AML-193 (cell line): ENCODE measurements at regions not wholly inside any gene's neighbourhood (a gene's known extent, or its start where the extent isn't known, plus 50 kb on each side); places are given as distances from the start of the nearest gene placed in this dataset.
"Not testable (repeated sequence)": the region's sequence is repeated elsewhere in the genome, so short reads cannot be mapped to it uniquely, and the experiment has no call there.

ENCODE experiments used
- DNase-seq, 2 experiments: peaks; one replicate each; lab custom pipeline; 2025; lab: John Stamatoyannopoulos, UW

GRCh38 chr7:86592185-86592584 lies 51.5 kb upstream of the GRM3 start:
- no peak for DNase-seq

GRCh38 chr7:86574006-86574405 lies 69.7 kb upstream of the GRM3 start:
- DNase-seq = no peak

DNA sequence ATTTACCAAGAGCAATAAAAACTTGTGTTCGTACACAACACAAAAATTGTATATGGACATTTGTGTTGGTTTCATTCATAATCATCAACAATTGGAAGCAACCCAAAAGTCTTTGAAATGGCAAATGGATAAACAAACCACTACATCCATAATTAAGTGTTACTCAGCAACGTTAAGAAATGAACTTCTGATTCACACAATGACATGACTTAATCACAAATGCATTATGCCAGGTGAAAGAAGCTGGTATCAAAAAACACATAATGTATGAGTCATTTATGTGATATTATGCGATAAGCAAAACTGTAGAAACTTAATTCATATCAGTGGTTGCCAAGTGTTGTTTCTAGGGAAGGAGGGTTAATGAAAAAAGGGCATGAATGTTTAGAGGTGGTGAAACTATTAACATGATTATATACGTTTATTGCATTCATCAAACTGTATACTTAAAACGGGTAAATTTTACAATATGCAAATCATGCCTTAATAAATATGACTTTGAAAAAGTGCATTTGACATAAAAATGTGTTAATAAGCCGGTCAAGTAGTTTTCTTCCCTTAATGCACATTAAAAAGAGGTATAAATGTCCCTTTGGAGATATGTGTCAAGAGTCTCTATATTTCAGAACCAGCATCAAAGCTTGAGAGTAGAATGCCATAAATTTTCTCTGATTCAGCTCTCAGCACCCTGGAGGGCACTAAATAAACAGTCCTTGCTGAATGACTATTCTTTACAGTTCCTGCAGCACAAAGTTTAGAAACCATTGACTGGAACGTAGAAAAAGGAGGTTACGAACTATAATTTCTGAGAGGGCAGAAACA lies 84.8 kb upstream of the GRM3 start:
- DNase-seq = no peak

DNA sequence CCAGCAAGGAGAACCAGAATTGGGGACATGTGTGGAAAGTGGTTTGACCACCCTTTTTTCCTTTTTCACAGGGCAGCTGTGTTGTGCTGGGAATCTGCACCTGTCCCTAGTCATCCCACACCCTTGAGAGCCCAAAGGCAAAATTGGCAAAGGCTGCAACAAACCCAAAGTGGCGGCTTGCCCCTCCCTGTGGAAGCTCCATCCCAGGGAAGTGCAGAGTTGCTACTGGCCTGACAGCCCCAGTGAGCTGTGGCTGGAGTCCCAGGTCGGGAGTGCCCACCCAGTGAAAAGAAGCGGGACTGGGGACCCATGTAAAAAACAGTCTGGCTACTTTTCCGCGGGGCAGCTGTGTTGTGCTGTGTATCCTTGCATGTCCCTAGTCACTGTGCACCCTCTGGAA lies 109.1 kb upstream of the GRM3 start:
- DNase-seq = no peak

- DNase-seq = no peak
Measured at GRCh38 chr7:86504229-86504628, 139.5 kb upstream of the GRM3 start.

DNA sequence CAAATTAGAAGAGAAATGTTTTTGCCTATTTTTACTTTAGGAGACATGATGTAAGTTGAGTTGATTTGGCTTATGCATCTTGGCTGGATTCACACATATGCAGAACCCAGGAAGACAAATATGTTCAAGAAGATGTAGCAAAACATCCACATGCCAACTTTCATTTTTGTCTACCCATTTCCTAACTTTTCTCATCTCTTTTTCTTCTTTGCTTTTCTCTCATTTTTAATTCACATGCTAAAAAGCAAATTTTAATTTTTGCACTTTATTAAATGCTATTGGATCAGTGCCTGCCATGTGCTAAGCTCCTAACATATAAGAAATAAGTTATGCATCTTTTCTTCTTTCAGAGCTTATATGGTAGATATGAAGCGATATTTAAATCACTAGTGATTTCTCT lies 143.7 kb upstream of the GRM3 start:
- DNase-seq = no peak

DNA sequence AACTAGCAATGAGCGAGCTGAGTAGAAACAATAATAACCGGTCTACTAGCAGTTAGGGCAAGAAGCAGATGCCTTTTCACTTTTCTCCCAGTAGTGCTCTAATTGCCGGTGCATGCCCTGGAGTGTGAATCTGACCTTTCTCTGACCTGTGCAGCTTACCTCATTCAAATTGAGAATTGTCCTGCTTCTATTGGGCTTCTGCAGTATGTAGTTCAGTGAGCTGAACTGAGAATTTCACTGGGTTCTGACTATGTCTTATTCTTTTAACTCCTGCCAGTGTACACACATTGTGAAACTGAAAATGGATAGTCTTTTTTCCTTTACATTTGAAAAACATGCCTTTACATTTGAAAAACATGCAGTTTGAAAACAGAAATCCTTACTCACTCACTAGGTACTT lies 157.9 kb upstream of the GRM3 start:
- no peak for DNase-seq

DNA sequence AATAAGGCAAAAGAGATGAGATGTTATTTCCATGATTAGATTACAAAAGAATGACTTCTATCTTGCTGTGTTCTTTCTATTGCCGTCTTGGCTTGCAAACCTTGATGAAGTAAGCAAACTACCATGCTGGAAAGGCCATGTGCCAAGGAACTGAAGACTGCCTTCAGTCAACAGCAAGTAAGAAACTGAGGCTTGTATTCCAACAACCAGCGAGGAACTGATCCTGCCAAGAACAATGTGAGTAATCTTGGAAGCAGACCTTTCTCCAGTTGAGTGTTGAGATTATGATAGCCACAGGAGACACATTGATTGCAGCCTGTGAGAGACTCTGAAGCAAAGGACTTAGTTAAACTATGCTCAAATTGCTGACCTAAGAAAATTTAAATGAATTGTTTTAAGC lies 164.6 kb upstream of the GRM3 start:
- no peak for DNase-seq

DNA sequence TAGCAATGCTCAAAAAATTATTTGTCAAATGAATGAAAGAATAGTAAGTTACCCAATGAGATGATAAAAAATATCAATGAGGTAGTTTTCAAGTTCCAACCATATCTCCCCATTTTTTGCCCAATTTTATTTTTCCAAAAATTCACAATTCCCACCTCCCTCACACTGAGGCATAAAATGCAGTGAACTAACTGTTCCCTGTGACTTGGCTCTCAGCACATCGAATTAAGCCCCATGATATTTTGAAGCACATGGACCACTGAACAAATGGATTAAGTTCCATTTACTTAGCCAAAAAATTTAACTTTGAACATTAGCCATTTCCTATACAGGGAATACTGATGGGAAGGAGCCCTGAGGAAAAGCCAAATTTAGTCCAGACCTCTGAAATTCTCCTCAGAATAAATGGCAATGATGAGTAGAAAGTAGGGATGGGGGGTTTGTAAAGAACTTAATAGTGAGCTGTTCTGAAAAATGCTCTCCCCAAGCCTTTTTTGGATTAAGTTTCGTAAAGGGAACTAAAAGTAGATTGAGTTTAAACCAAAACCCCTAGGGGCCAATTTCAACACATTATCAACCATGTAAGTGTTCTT lies 166.3 kb upstream of the GRM3 start:
- DNase-seq = no peak

DNA sequence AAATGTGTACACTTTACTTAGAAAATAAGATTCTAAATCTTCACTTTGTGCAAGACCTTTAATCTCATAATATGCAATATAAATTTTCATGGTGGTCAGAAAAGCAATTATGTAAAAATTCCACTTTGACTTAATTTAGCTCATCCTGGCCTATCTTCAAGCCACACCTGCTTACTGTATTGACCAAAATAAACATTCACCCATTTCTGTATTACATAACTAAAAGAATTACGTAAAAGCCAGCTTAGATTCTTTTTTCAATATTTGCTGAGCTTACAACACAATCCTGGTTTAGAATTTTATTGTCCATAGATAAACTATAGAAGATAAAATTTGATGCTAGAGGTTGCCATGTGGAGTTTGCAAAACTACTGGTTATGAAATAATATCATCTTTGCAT lies 172.9 kb upstream of the GRM3 start:
- no peak for DNase-seq

DNA sequence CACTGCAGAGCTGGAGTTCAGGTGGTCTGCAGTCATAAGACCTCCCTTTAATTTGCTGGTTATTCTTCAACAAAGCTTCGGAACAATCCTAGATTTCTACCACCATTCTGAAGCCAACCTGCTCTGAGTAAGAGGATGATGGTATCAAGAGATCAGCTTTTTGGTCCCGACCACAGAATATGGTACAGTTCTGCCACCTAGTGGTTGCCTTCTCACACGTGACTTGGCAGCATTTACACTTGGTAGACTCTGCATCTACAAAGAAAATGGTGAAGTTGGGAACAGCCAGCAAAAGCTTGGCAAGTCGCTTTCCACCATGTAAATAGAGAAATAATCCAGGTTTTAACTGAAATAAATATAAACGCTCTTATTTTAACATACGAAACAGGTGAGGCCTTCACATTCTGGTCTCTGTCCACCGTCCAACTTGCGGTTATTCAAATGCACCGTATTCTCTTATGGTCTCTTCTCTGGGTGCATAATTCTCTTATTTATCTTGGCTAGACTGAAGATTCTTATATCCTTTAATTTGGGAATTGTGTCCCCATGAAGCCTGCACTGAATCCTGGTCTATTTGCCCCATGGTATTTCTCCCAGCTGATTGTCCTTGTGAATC lies 173.9 kb upstream of the GRM3 start:
- DNase-seq = peak; percentile 56 to 68

GRCh38 chr7:86454753-86455152 lies 189.0 kb upstream of the GRM3 start:
- no peak for DNase-seq

GRCh38 chr7:86453454-86453853 lies 190.3 kb upstream of the GRM3 start:
- DNase-seq = no peak

GRCh38 chr7:86448856-86449255 lies 194.9 kb upstream of the GRM3 start:
- DNase-seq = no peak

DNA sequence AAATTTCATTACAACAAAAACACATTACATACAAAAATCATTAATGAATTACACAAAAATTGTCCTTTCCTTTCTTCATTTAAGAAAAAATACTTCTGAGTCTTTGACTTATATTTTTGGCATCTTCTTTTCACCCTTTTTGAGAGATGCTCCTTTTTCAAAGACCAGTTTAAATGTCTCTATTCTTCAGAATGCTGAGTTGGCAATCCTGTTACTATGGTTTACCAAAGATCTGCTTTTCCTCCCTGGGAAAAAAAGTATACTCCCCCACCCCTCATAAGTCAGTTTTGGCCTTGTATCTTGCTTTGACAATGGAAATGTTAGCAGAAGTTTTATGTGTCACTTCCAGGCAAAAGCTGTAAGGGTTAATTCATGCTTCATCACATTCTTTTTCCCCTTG lies 198.4 kb upstream of the GRM3 start:
- no peak for DNase-seq

GRCh38 chr7:86444245-86444644 lies 199.5 kb upstream of the GRM3 start:
- DNase-seq = no peak

- DNase-seq = not testable (repeated sequence)
Measured at GRCh38 chr7:86440420-86440819, 203.3 kb upstream of the GRM3 start.

DNA sequence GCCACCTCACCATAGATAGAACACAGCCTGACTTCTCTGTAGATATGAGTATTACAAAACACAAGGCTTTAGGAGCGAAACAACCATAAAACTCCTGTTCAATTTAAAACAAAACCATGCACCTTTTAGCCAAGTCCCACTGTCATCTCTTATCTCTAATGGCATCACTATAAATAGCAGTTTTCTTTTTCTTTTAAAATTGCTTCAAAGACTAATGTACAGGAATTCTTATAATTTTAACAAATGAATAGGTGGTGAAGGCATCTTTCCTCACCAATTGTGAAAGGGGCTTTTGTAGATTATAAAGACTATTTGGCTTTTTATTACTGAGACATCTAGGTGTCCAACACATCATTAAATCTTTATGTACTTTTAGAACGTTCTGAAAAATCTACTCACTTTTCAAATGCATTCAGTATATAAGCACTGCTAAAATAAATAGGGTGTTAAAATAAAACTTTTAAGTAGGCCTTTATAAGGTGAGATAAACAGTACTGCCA lies 205.7 kb upstream of the GRM3 start:
- DNase-seq = no peak

- DNase-seq = no peak
Measured at GRCh38 chr7:86431761-86432160, 211.9 kb upstream of the GRM3 start.

- DNase-seq = no peak
Measured at GRCh38 chr7:86411814-86412213, 231.9 kb upstream of the GRM3 start.

- DNase-seq = no peak
Measured at GRCh38 chr7:86407291-86407690, 236.4 kb upstream of the GRM3 start.

DNA sequence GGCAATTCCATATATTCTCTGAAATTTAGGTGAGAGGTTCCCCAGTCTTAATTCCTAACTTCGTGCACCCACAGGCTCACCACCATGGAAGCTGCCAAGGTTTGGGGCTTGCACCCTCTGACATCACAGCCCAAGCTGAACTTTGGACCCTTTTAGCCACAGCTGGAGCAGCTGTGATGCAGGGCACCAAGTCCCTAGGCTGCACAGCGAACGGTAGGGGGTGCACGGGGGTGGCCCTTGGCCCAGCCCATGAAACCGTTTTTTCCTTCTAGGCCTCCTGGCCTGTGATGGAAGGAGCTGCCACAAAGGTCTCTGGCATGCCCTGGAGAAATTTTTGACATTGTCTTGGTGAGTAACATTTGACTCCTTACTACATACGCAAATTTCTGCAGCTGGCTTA lies 251.9 kb upstream of the GRM3 start:
- DNase-seq = no peak

GRCh38 chr7:86375602-86376001 lies 268.1 kb upstream of the GRM3 start:
- not testable (repeated sequence) for DNase-seq
